Common myeloid progenitor, CD34-positive (primary cell): ENCODE measurements at regions not wholly inside any gene's neighbourhood (a gene's known extent, or its start where the extent isn't known, plus 50 kb on each side); places are given as distances from the start of the nearest gene placed in this dataset.
A peak's percentile ranks its signal among the peaks of the same experiment; 100 is the strongest.

Experiments used
- CTCF ChIA-PET: fragments of 350-600 bp; sonication (Branson Sonifier 250); formaldehyde crosslinking; loops from one replicate; lab custom pipeline; 2021; ENCODE audit warnings: antibody characterized with exemption; lab: Charles Lee
- POLR2A ChIA-PET: fragments of 350-600 bp; sonication (Branson Sonifier 250); formaldehyde crosslinking; loops from one replicate; lab custom pipeline; 2021; ENCODE audit warnings: antibody characterized with exemption; lab: Charles Lee
- DNase-seq, 3 donors: peaks; one replicate each; pipeline versions ENCODE4 v3.0.0 to v3.0.0-alpha.2; 2013
- H3K27ac ChIP-seq, 2 experiments: 1 replicate in 1 of 2; 2 replicates in 1 of 2; pipeline ENCODE4 v1.7.0; 2013; ENCODE audit warnings: inconsistent platforms in 2 of 2, low read length in 2 of 2, mild to moderate bottlenecking in 2 of 2, low read depth in 1 of 2, moderate library complexity in 1 of 2; ENCODE audit not compliant: severe bottlenecking in 2 of 2, insufficient read depth in 1 of 2, poor library complexity in 1 of 2
- H3K27me3 ChIP-seq, 5 experiments: replicated peaks in 2 of 5; 1 replicate in 3 of 5; 2 replicates in 2 of 5; pipeline versions ENCODE4 v1.6.1 to v1.7.0; 2013; ENCODE audit warnings: low read length in 4 of 5, mild to moderate bottlenecking in 2 of 5, moderate library complexity in 2 of 5, inconsistent platforms in 1 of 5; ENCODE audit not compliant: insufficient read depth in 5 of 5, control insufficient read depth in 4 of 5
- H3K36me3 ChIP-seq, 4 experiments: 1 replicate in 2 of 4; 2 replicates in 2 of 4; pipeline versions ENCODE4 v1.6.1 to v1.7.0; 2013; ENCODE audit warnings: low read length in 3 of 4, control low read depth in 1 of 4, mild to moderate bottlenecking in 1 of 4; ENCODE audit not compliant: control insufficient read depth in 4 of 4, insufficient read depth in 4 of 4
- H3K4me1 ChIP-seq, 4 experiments: 1 replicate in 3 of 4; 2 replicates in 1 of 4; pipeline versions ENCODE4 v1.6.1 to v1.7.1; 2013; ENCODE audit warnings: low read length in 3 of 4, mild to moderate bottlenecking in 3 of 4, control low read depth in 1 of 4, inconsistent platforms in 1 of 4, moderate library complexity in 1 of 4; ENCODE audit not compliant: control insufficient read depth in 4 of 4, insufficient read depth in 4 of 4; ENCODE audit errors: control extremely low read depth in 1 of 4
- H3K4me3 ChIP-seq, 7 experiments: 1 replicate in 4 of 7; 2 replicates in 3 of 7; pipeline versions ENCODE4 v1.5.1 to v1.7.0; 2013; ENCODE audit warnings: mild to moderate bottlenecking in 7 of 7, low read length in 6 of 7, moderate library complexity in 6 of 7, inconsistent platforms in 2 of 7, low read depth in 2 of 7, control low read depth in 1 of 7; ENCODE audit not compliant: insufficient read depth in 4 of 7, control insufficient read depth in 1 of 7; ENCODE audit errors: extremely low read depth in 1 of 7
- H3K9me3 ChIP-seq, 5 experiments: 1 replicate in 4 of 5; 2 replicates in 1 of 5; pipeline versions ENCODE4 v1.6.1 to v1.7.1; 2013; ENCODE audit warnings: low read length in 4 of 5, mild to moderate bottlenecking in 2 of 5, inconsistent platforms in 1 of 5, low read depth in 1 of 5, moderate library complexity in 1 of 5; ENCODE audit not compliant: control insufficient read depth in 4 of 5, insufficient read depth in 2 of 5; ENCODE audit errors: control extremely low read depth in 1 of 5
- WGBS: methylation state at CpG from one replicate; pipeline ENCODE4 v1.1.5; 2013; ENCODE audit not compliant: insufficient coverage; 5-methylcytosine and 5-hydroxymethylcytosine counted together

DNA sequence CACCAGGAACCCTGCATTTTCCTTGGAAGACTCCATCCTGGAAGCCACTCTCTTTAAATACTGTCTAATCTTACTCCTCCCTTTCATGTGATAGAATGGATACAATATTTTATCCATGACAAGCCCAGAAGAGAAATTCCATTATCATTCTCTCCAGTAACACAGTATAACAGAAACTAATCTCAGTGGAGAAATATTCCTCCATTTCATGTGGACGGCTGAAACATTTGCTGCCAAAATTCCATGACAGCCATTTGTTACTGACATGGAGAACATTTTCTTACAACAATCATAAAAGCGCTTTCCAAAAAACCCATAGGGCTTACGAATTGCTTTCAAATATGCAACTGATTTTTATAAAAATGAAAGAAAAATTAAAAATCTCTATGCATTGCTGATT, 392.8 kb upstream of the KLF6 start:
- no peak for DNase-seq

DNA sequence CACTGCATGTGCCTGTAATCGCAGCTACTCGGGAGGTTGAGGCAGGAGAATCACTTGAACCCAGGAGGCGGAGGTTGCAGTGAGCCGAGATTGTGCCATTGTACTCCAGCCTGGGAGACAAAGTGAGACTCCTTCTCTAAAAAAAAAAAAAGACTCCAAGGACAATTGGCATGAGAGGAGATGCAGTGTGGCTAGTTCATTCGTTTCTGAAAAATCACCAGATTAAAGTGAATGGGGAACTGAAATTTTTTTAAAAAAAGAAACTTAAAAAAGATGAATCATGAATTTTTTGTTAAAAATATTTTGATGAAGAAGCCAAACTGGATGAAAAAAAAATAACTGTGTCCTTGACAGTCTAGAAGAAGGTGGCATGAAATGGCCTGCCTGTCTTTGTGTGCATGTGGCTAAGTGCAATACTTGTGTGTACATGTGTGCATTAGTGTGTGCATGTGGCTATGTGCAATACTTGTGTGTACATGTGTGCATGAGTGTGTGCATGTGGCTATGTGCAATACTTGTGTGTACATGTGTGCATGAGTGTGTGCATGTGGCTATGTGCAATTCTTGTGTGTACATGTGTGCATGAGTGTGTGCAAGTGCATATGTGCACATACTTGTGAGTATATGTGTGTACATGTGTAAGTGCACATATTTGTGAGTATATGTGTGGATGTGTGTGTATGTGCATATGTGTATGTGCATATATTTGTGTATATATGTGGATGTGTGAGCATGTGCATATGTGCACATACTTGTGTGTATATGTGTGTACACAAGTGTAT, 391.7 kb upstream of the KLF6 start:
- Histone ChIP-seq H3K4me3 (no peak overlapping the region), H3K36me3 (no peaks in the 10 kb centered on the region), H3K27ac (no peak overlapping the region), H3K9me3 (peaks cover 0 to 2% (median 0%) of the 10 kb centered on the region in 5 experiments), H3K4me1 (peaks cover 0 to 3% (median 0%) of the 10 kb centered on the region in 4 experiments), H3K27me3 (no peaks in the 10 kb centered on the region)
- POLR2A ChIA-PET: no interaction called here
- CTCF ChIA-PET: no interaction called here
- peak in 2 of 3 donors; percentile 5 to 7 for DNase-seq
- 85% methylated on average over 4 of the region's 5 CpGs for WGBS

More for the DNA sequence above, 392.8 kb upstream of the KLF6 start:
- Histone ChIP-seq H3K36me3 (no peaks in the 10 kb centered on the region), H3K9me3 (no peaks in the 10 kb centered on the region), H3K4me1 (peaks cover 0 to 3% (median 0%) of the 10 kb centered on the region in 4 experiments), H3K4me3 (no peak overlapping the region), H3K27me3 (no peaks in the 10 kb centered on the region), H3K27ac (no peak overlapping the region)
- 100% methylated on average over 1 of the region's 3 CpGs for WGBS
- POLR2A ChIA-PET: no interaction called here
- CTCF ChIA-PET: no interaction called here

DNA sequence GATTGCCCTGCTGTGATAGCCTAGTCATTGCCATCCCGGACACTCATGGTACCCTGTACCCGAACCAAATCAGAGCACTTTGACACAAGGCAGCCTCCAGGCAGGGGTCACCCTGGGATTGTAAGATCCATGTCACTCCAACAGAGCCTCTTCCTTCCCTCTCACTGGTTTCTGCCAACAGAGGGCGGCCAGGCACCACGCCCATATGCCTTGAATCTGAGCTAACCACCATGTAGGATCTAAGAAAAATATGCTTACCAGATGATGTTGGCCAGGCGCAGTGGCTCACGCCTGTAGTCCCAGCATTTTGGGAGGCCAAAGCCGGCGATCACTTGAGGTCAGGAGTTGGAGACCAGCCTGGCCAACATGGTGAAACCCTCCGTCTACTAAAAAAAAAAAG, 389.2 kb upstream of the KLF6 start:
- peaks cover 0 to 3% (median 0%) of the 10 kb centered on the region in 4 experiments for H3K4me1 ChIP-seq
- H3K4me3 ChIP-seq: no peak overlapping the region
- WGBS: 89% methylated on average over 9 of the region's 9 CpGs
- H3K27me3 ChIP-seq: no peaks in the 10 kb centered on the region
- POLR2A ChIA-PET: no interaction called here
- DNase-seq: peak in 2 of 3 donors; percentile 11
- CTCF ChIA-PET: no interaction called here
- H3K36me3 ChIP-seq: no peaks in the 10 kb centered on the region
- no peak overlapping the region for H3K27ac ChIP-seq
- H3K9me3 ChIP-seq: peaks cover 0 to 2% (median 0%) of the 10 kb centered on the region in 5 experiments

DNA sequence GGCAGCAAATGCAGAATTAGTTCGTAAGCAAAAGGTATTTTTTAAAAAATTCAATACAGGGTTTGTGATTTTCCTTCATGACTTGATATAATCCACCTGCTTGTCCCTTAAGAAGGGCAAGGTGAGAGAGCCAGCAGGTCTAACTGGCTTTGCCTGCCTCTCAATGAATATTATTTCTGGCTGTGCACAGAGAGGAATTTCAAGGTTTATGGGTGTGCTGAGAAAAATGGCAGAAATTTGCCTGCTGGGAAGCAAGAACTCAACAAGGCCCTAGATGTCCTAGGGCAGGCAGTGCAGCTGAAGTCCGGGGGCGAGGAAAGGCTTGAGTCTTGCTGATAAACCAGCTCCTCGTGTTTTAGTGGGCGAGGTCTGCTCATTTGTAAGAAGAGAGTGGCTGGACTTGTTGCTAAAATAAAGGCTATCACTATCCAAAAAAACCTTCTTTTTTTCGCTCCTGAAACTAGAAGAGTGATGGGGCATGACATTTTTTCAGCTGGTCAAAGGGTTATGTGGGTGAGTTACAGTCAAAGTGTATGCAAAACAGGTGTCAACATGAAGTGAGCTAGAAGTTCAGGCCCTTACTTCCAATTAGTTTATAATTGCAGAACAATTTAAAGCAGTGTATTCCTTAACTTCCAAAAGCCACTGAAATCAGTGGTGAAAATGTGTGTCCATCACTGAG, 385.8 kb upstream of the KLF6 start:
- peaks cover 0 to 2% (median 0%) of the 10 kb centered on the region in 5 experiments for H3K9me3 ChIP-seq
- WGBS: 100% methylated on average over 4 of the region's 6 CpGs
- no peaks in the 10 kb centered on the region for H3K27me3 ChIP-seq
- ChIA-PET POLR2A (no interaction called here), CTCF (interaction anchor here (0.8 kb wide), 1 partner anchor 11 kb away, joined by 3 read pairs; no protein-coding TSS in a partner anchor)
- H3K36me3 ChIP-seq: no peaks in the 10 kb centered on the region
- no peak for DNase-seq
- no peak overlapping the region for H3K27ac ChIP-seq
- no peaks in the 10 kb centered on the region for H3K4me1 ChIP-seq
- no peak overlapping the region for H3K4me3 ChIP-seq

DNA sequence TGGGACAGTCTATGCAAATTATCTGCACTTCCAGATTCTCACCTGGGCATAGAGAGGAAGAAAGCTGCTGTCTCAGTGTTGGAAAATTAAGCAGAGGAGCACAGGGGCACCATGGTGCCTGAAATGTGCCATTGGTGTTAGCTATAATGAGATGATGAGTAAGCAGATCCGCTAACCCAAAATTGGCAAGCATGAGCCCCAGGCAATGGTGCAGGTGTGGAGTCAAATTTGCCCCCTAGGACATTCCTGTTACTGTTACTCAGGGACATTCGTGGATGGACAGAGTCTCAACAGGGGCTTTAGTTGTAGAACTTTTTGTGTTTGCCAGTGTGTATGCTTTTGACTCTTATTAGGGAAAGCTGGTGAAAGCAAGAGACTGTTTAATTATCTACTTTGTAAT, 385.2 kb upstream of the KLF6 start:
- H3K27me3 ChIP-seq: no peaks in the 10 kb centered on the region
- DNase-seq: no peak
- POLR2A ChIA-PET: no interaction called here
- CTCF ChIA-PET: interaction anchor here (0.8 kb wide), 1 partner anchor 10 kb away, joined by 3 read pairs; no protein-coding TSS in a partner anchor
- 100% methylated on average over 2 of the region's 2 CpGs for WGBS
- no peak overlapping the region for H3K4me3 ChIP-seq
- H3K27ac ChIP-seq: no peak overlapping the region
- peaks cover 0 to 2% (median 0%) of the 10 kb centered on the region in 5 experiments for H3K9me3 ChIP-seq
- H3K36me3 ChIP-seq: no peaks in the 10 kb centered on the region
- H3K4me1 ChIP-seq: no peaks in the 10 kb centered on the region

DNA sequence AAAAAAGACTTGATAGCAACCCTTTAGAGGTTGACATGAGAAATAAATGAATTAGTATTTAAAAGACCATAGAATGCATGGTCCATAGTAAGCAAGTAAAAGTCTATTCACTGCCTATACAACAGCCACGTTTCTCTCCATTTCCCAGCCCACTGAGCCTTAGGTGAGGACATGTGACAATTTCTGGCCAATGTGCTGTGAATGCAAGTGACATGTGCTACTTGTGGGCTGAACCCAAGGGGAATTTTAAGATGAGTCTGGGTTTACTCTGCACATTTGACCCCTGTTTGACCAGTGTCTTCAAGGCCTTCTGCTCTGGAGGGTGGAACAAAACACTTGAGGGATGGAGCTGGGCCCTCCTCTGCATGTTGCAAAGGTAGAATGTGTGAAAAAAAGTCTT, 384.4 kb upstream of the KLF6 start:
- Histone ChIP-seq H3K36me3 (no peaks in the 10 kb centered on the region), H3K4me3 (no peak overlapping the region), H3K4me1 (no peaks in the 10 kb centered on the region), H3K27ac (no peak overlapping the region), H3K27me3 (no peaks in the 10 kb centered on the region), H3K9me3 (peaks cover 0 to 2% (median 0%) of the 10 kb centered on the region in 5 experiments)
- WGBS: 100% methylated on average over 1 of the region's 1 CpG
- ChIA-PET CTCF (no interaction called here), POLR2A (no interaction called here)
- DNase-seq: no peak

DNA sequence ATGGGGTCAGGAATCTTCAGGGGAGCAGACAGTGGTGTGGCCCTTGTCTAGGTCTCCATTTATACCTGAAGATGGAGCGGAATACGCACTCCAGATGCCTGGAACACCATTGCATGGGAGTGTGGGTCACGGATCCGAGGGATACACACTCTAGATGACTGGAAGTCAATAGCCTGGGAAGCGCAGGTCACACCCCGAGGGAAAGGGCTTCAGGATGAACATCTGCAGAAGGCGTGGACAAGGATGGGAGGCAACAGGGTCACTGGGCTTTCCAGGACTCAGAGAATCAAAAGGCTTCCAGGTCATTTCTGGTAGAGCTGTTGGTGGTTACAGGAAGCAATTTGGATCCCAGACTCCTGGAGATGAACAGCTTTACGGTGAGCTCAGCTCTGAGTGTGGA, 382.2 kb upstream of the KLF6 start:
- Histone ChIP-seq H3K9me3 (peaks cover 0 to 2% (median 0%) of the 10 kb centered on the region in 5 experiments), H3K4me3 (no peak overlapping the region), H3K4me1 (no peaks in the 10 kb centered on the region), H3K27me3 (no peaks in the 10 kb centered on the region), H3K27ac (no peak overlapping the region), H3K36me3 (no peaks in the 10 kb centered on the region)
- WGBS: 100% methylated on average over 6 of the region's 8 CpGs
- CTCF ChIA-PET: no interaction called here
- no peak for DNase-seq
- POLR2A ChIA-PET: no interaction called here
